GM12891 (cell line): ENCODE measurements at regions not wholly inside any gene's neighbourhood (a gene's known extent, or its start where the extent isn't known, plus 50 kb on each side); places are given as distances from the start of the nearest gene placed in this dataset.

Experiments
- POLR2A ChIP-seq: IDR thresholded peaks from 2 replicates; pipeline ENCODE4 v1.6.1; 2011; ENCODE audit warnings: low read depth, low read length, control low read depth
- TAF1 ChIP-seq: IDR thresholded peaks from 2 replicates; pipeline ENCODE4 v1.6.1; 2011; ENCODE audit warnings: low read depth, low read length, control low read depth

DNA sequence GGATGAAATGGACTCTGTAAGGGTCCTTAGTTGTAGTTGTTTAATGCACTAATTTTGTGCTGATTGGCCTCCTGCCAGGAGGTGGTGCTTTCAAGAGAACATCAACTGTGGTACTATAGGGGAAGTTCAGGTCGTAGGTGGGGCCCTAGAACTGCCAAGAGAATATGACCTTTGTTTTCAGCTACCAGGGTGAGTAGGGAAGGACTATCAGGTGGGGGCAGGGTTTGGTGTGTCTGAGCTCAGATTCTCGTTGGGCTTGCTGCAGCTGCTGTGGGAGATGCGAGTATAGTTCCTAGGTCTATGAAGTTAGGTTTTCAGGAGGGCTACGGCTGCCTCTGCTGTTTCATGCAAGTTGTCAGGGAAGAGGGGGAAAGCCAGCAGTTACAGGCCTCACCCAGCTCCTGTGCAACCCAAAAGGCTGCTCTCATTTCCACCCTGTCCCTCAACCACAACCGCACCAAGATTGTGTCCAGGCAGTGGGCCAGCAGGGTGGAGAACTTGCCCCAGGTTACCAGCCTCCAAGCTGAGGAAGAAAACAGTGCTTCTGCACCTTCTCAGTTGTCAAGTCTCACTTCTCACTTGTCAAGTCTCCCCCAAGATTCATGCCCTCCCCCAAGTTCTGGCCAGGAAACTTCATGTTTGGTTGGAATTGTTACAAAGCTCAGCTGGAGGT, 626.5 kb upstream of the MAP3K7 start:
- TF ChIP-seq POLR2A (no peak), TAF1 (no peak)
